ENCODE measurements at regions not wholly inside any gene's neighbourhood (a gene's known extent, or its start where the extent isn't known, plus 50 kb on each side); places are given as distances from the start of the nearest gene placed in this dataset.

GRCh38 chr13:34881494-34881893 lies 60.6 kb upstream of the NBEA start:
- DNase-seq (ENCODE audit: low read depth in 2 of 2) = no peak

GRCh38 chr13:34883396-34883795 lies 58.7 kb upstream of the NBEA start:
- no peak for DNase-seq (ENCODE audit: low read depth in 2 of 2)

DNA sequence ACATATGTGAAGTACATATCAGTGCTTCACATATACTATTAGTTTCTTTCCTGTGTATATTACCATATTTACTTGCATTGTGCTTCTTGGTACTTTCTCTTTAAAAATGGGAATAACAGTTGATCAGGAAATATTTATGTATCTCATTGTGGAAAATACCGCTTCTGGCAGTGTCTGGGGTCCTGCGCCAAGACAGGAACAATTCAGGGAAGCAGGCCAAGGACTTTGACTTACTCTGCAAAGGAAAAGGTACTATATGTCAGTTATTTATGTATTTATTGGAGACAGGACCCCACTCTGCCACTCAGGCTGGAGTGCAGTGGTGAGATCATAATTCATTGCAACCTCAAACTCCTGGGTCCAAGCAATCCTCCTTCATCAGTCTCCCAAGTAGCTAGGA lies 57.7 kb upstream of the NBEA start:
- DNase-seq (ENCODE audit: low read depth in 2 of 2) = no peak

- no peak for DNase-seq (ENCODE audit: low read depth in 2 of 2)
Observed at GRCh38 chr13:34886121-34886875, 55.8 kb upstream of the NBEA start.

GRCh38 chr13:34886987-34887386 lies 55.1 kb upstream of the NBEA start:
- no peak for DNase-seq (ENCODE audit: low read depth in 2 of 2)

Data from fibroblast of skin of left biceps (primary cell).